H9 (cell line): ENCODE measurements at regions not wholly inside any gene's neighbourhood (a gene's known extent, or its start where the extent isn't known, plus 50 kb on each side); places are given as distances from the start of the nearest gene placed in this dataset.

Experiments used
- DNase-seq: peaks from one replicate; pipeline ENCODE4 v3.0.0-alpha.2; 2017
- H2AFZ ChIP-seq: one replicate; pipeline ENCODE4 v1.6.1; 2013; ENCODE audit warnings: mild to moderate bottlenecking, low read length, control low read depth, moderate library complexity
- H2AK5ac ChIP-seq: 2 replicates; pipeline ENCODE4 v1.6.1; 2013; ENCODE audit warnings: low read length, control low read depth, mixed read lengths; ENCODE audit not compliant: insufficient read length
- H2BK120ac ChIP-seq: one replicate; pipeline ENCODE4 v1.6.1; 2013; ENCODE audit warnings: low read depth, mild to moderate bottlenecking, low read length, control low read depth, inconsistent platforms; ENCODE audit not compliant: poor library complexity, severe bottlenecking
- H2BK12ac ChIP-seq: 2 replicates; pipeline ENCODE4 v1.6.1; 2013; ENCODE audit warnings: low read length, control low read depth, mixed read lengths, low read depth; ENCODE audit not compliant: insufficient read length
- H2BK15ac ChIP-seq: 2 replicates; pipeline ENCODE4 v1.6.1; 2013; ENCODE audit warnings: low read depth, low read length, control low read depth
- H2BK20ac ChIP-seq: one replicate; pipeline ENCODE4 v1.6.1; 2013; ENCODE audit warnings: low read depth, mild to moderate bottlenecking, low read length, control low read depth, inconsistent platforms; ENCODE audit not compliant: poor library complexity, severe bottlenecking
- H2BK5ac ChIP-seq: 2 replicates; pipeline ENCODE4 v1.6.1; 2013; ENCODE audit warnings: low read length, control low read depth, mixed read lengths; ENCODE audit not compliant: insufficient read length
- H3K14ac ChIP-seq: 2 replicates; pipeline ENCODE4 v1.6.1; 2013; ENCODE audit warnings: low read length, control low read depth; ENCODE audit not compliant: insufficient read depth
- H3K18ac ChIP-seq: 2 replicates; pipeline ENCODE4 v1.6.1; 2013; ENCODE audit warnings: low read depth, mild to moderate bottlenecking, mixed read lengths, low read length, control low read depth; ENCODE audit not compliant: insufficient read length
- H3K23ac ChIP-seq: 2 replicates; pipeline ENCODE4 v1.6.1; 2013; ENCODE audit warnings: low read length, control low read depth, mixed read lengths, low read depth; ENCODE audit not compliant: insufficient read length
- H3K23me2 ChIP-seq: 2 replicates; pipeline ENCODE4 v1.6.1; 2013; ENCODE audit warnings: low read depth, mild to moderate bottlenecking, mixed read lengths, low read length, control low read depth; ENCODE audit not compliant: insufficient read length, poor library complexity, severe bottlenecking
- H3K27ac ChIP-seq: 2 replicates; pipeline ENCODE4 v1.5.1; 2013; ENCODE audit warnings: low read length, control low read depth, mixed read lengths, low read depth; ENCODE audit not compliant: insufficient read length
- H3K27me3 ChIP-seq: 2 replicates; pipeline ENCODE4 v1.6.1; 2013; ENCODE audit warnings: low read length, control low read depth, inconsistent platforms; ENCODE audit not compliant: insufficient read depth
- H3K4ac ChIP-seq: 2 replicates; pipeline ENCODE4 v1.6.1; 2013; ENCODE audit warnings: low read depth, mild to moderate bottlenecking, control low read depth, inconsistent platforms, low read length, moderate library complexity
- H3K4me1 ChIP-seq: 2 replicates; pipeline ENCODE4 v1.6.1; 2013; ENCODE audit warnings: low read length, control low read depth, inconsistent platforms; ENCODE audit not compliant: insufficient read depth
- H3K4me2 ChIP-seq: 2 replicates; pipeline ENCODE4 v1.6.1; 2013; ENCODE audit warnings: low read length, control low read depth, mixed read lengths; ENCODE audit not compliant: insufficient read length, insufficient read depth
- H3K56ac ChIP-seq: 2 replicates; pipeline ENCODE4 v1.6.1; 2013; ENCODE audit warnings: low read depth, mild to moderate bottlenecking, mixed read lengths, low read length, control low read depth; ENCODE audit not compliant: insufficient read length
- H3K79me1 ChIP-seq: 2 replicates; pipeline ENCODE4 v1.6.1; 2013; ENCODE audit warnings: low read depth, mild to moderate bottlenecking, moderate library complexity, low read length, control low read depth, inconsistent platforms; ENCODE audit not compliant: insufficient read depth, poor library complexity, severe bottlenecking
- H3K79me2 ChIP-seq: 2 replicates; pipeline ENCODE4 v1.6.1; 2013; ENCODE audit warnings: low read length, control low read depth, inconsistent platforms; ENCODE audit not compliant: insufficient read depth
- H3K9ac ChIP-seq: 2 replicates; pipeline ENCODE4 v1.6.1; 2013; ENCODE audit warnings: low read length, control low read depth, mixed read lengths; ENCODE audit not compliant: insufficient read length; ENCODE audit errors: extremely low read depth
- H3K9me3 ChIP-seq: one replicate; pipeline ENCODE4 v1.6.1; 2013; ENCODE audit warnings: low read depth, low read length, inconsistent platforms; ENCODE audit not compliant: control insufficient read depth
- H3T11ph ChIP-seq: one replicate; pipeline ENCODE4 v1.6.1; 2013; ENCODE audit warnings: mild to moderate bottlenecking, low read length, control low read depth, inconsistent platforms
- H4K20me1 ChIP-seq: one replicate; pipeline ENCODE4 v1.6.1; 2013; ENCODE audit not compliant: control insufficient read depth, insufficient read length, insufficient read depth
- H4K5ac ChIP-seq: 2 replicates; pipeline ENCODE4 v1.6.1; 2013; ENCODE audit warnings: low read depth, mild to moderate bottlenecking, mixed read lengths, low read length, control low read depth; ENCODE audit not compliant: insufficient read length
- H4K8ac ChIP-seq: replicated peaks from 2 replicates; pipeline ENCODE4 v1.6.1; 2013; ENCODE audit warnings: low read length, control low read depth, mixed read lengths, low read depth; ENCODE audit not compliant: insufficient read length
- H4K91ac ChIP-seq: 2 replicates; pipeline ENCODE4 v1.6.1; 2013; ENCODE audit warnings: low read depth, mild to moderate bottlenecking, moderate library complexity, mixed read lengths, low read length, control low read depth; ENCODE audit not compliant: insufficient read length
- H3K27ac Mint-ChIP-seq, 3 experiments: 2 replicates in 2 of 3; 3 replicates in 1 of 3; pipeline ENCODE4 v1.8.0; 2020 to 2021; ENCODE audit warnings: mixed read lengths in 3 of 3, mild to moderate bottlenecking in 1 of 3, moderate library complexity in 1 of 3
- H3K27me3 Mint-ChIP-seq: 2 replicates; pipeline ENCODE4 v1.8.0; 2021; ENCODE audit warnings: low read depth, mild to moderate bottlenecking, moderate library complexity, mixed read lengths
- H3K36me3 Mint-ChIP-seq, 3 experiments: 2 replicates in 2 of 3; 3 replicates in 1 of 3; pipeline ENCODE4 v1.8.0; 2020 to 2021; ENCODE audit warnings: low read depth in 3 of 3, mixed read lengths in 3 of 3; ENCODE audit not compliant: insufficient read depth in 1 of 3
- H3K4me1 Mint-ChIP-seq, 2 experiments: 2 replicates each; pipeline ENCODE4 v1.8.0; 2020; ENCODE audit warnings: mixed read lengths in 2 of 2
- H3K4me3 Mint-ChIP-seq, 2 experiments: 2 replicates in 1 of 2; 3 replicates in 1 of 2; pipeline ENCODE4 v1.8.0; 2020 to 2021; ENCODE audit warnings: mild to moderate bottlenecking in 2 of 2, mixed read lengths in 2 of 2, moderate library complexity in 1 of 2
- H3K9me3 Mint-ChIP-seq, 2 experiments: 2 replicates in 1 of 2; 3 replicates in 1 of 2; pipeline ENCODE4 v1.8.0; 2020; ENCODE audit warnings: mild to moderate bottlenecking in 2 of 2, mixed read lengths in 2 of 2, moderate library complexity in 1 of 2
- CTCF ChIP-seq: fragments of 200-600 bp; sonication (generic); conservative IDR thresholded peaks from 3 replicates; pipeline ENCODE4 v1.8.0; 2021; ENCODE audit warnings: antibody characterized with exemption, mild to moderate bottlenecking
- WGBS: extraction: QIAGEN DNeasy Blood & Tissue Kit; methylation state at CpG from one replicate; pipeline ENCODE4 v1.1.7; 2013; ENCODE audit warnings: missing lambda C conversion rate, low lambda C conversion rate, mixed read lengths; ENCODE audit not compliant: insufficient read length; ENCODE audit errors: extremely low coverage; 5-methylcytosine and 5-hydroxymethylcytosine counted together

GRCh38 chr15:77798151-77798835, 165.6 kb upstream of the LINGO1 start:
- no peaks in the 10 kb centered on the region for H3K23me2 ChIP-seq
- H2BK120ac ChIP-seq: no peak overlapping the region
- H4K5ac ChIP-seq: no peak overlapping the region
- H3T11ph ChIP-seq: no peak overlapping the region
- Mint-ChIP-seq H3K4me1 (peaks cover 6 to 32% of the 10 kb centered on the region in 2 experiments), H3K27ac (no peak overlapping the region), H3K36me3 (no peaks in the 10 kb centered on the region), H3K9me3 (no peaks in the 10 kb centered on the region; a peak in 1 of 5 replicates), H3K27me3 (no peaks in the 10 kb centered on the region; the same call in 1 of the 2 replicates), H3K4me3 (no peak overlapping the region)
- no peak overlapping the region for H3K9ac ChIP-seq
- no peak overlapping the region for H3K4me2 ChIP-seq
- no peak overlapping the region for H3K18ac ChIP-seq
- H3K79me2 ChIP-seq: no peaks in the 10 kb centered on the region
- H2BK12ac ChIP-seq: no peak overlapping the region
- no peak overlapping the region for H4K8ac ChIP-seq
- no peak for TF ChIP-seq CTCF
- no CpG with 5 or more reads among the region's 13 CpGs for WGBS
- no peak overlapping the region for H2BK20ac ChIP-seq
- no peak overlapping the region for H3K4ac ChIP-seq
- no peak overlapping the region for H3K14ac ChIP-seq
- no peaks in the 10 kb centered on the region for H4K20me1 ChIP-seq
- no peaks in the 10 kb centered on the region for H3K79me1 ChIP-seq
- no peak overlapping the region for H2AFZ ChIP-seq
- DNase-seq: no peak
- no peak overlapping the region for H4K91ac ChIP-seq
- no peak overlapping the region for H2BK5ac ChIP-seq
- H2BK15ac ChIP-seq: no peak overlapping the region
- no peaks in the 10 kb centered on the region for H3K27me3 ChIP-seq
- no peak overlapping the region for H3K56ac ChIP-seq
- H3K27ac ChIP-seq: no peak overlapping the region
- no peak overlapping the region for H2AK5ac ChIP-seq
- H3K4me1 ChIP-seq: peaks cover 2% of the 10 kb centered on the region; the same call in 1 of the 2 replicates
- no peak overlapping the region for H3K23ac ChIP-seq
- no peaks in the 10 kb centered on the region for H3K9me3 ChIP-seq
